Esophagus muscularis mucosa (tissue), 3 donors: ENCODE measurements at regions not wholly inside any gene's neighbourhood (a gene's known extent, or its start where the extent isn't known, plus 50 kb on each side); places are given as distances from the start of the nearest gene placed in this dataset.

Experiments used
- CTCF ChIP-seq, 3 experiments: fragments of 200-600 bp in 2 of 3; fragments of 450-650 bp in 1 of 3; sonication (generic) in 2 of 3; IDR thresholded peaks; one replicate each; pipeline ENCODE4 v1.5.1; 2017 to 2019; ENCODE audit warnings: antibody characterized with exemption in 3 of 3, mild to moderate bottlenecking in 2 of 3, moderate library complexity in 1 of 3
- POLR2A ChIP-seq: fragments of 450-650 bp; IDR thresholded peaks from one replicate; pipeline ENCODE4 v1.6.1; 2017; ENCODE audit warnings: antibody characterized with exemption, moderate library complexity, mild to moderate bottlenecking, low read depth
- POLR2AphosphoS5 ChIP-seq, 2 donors: sonication (generic); formaldehyde crosslinking; IDR thresholded peaks; one replicate each; pipeline ENCODE4 v1.6.1; 2017; ENCODE audit warnings: antibody characterized with exemption in 2 of 2

- TF ChIP-seq CTCF (IDR thresholded peaks at IDR 0.05), result no peak
- no peak for TF ChIP-seq POLR2A
- TF ChIP-seq POLR2AphosphoS5 (IDR thresholded peaks at IDR 0.05), result no peak
These were observed 107.6 kb upstream of the APCDD1 start for GRCh38 chr18:10346749-10347415.
